IPS-NIHi7 (cell line): ENCODE measurements at regions not wholly inside any gene's neighbourhood (a gene's known extent, or its start where the extent isn't known, plus 50 kb on each side); places are given as distances from the start of the nearest gene placed in this dataset.
"Not testable (repeated sequence)": the region's sequence is repeated elsewhere in the genome, so short reads cannot be mapped to it uniquely, and the experiment has no call there.

Experiments used
- DNase-seq: peaks from one replicate; pipeline ENCODE4 v3.0.0; 2012; ENCODE audit warnings: mixed read lengths; ENCODE audit errors: extremely low spot score

- DNase-seq: no peak
These were observed 191.5 kb upstream of the CAND1 start for GRCh38 chr12:67077617-67078016.

- DNase-seq: no peak
These were observed 190.2 kb upstream of the CAND1 start for GRCh38 chr12:67078957-67079356.

GRCh38 chr12:67080637-67081036 lies 188.5 kb upstream of the CAND1 start:
- no peak for DNase-seq

GRCh38 chr12:67082221-67082620 lies 186.9 kb upstream of the CAND1 start:
- no peak for DNase-seq

GRCh38 chr12:67085699-67086098 lies 183.5 kb upstream of the CAND1 start:
- no peak for DNase-seq

- no peak for DNase-seq
These were observed 183.0 kb upstream of the CAND1 start for GRCh38 chr12:67086116-67086515.

- DNase-seq: no peak
These were observed 180.6 kb upstream of the CAND1 start for GRCh38 chr12:67088401-67089118.

- no peak for DNase-seq
These were observed 178.0 kb upstream of the CAND1 start for GRCh38 chr12:67091204-67091603.

GRCh38 chr12:67091678-67092077 lies 177.5 kb upstream of the CAND1 start:
- no peak for DNase-seq

GRCh38 chr12:67092934-67093333 lies 176.2 kb upstream of the CAND1 start:
- not testable (repeated sequence) for DNase-seq

GRCh38 chr12:67096533-67097318 lies 172.4 kb upstream of the CAND1 start:
- no peak for DNase-seq

GRCh38 chr12:67099858-67100257 lies 169.3 kb upstream of the CAND1 start:
- no peak for DNase-seq

- DNase-seq: no peak
These were observed 165.6 kb upstream of the CAND1 start for GRCh38 chr12:67103521-67103920.

GRCh38 chr12:67107235-67107634 lies 161.9 kb upstream of the CAND1 start:
- DNase-seq: no peak

- no peak for DNase-seq
These were observed 161.3 kb upstream of the CAND1 start for GRCh38 chr12:67107751-67108269.

- DNase-seq: not testable (repeated sequence)
These were observed 158.8 kb upstream of the CAND1 start for GRCh38 chr12:67110345-67110744.

GRCh38 chr12:67111182-67111581 lies 158.0 kb upstream of the CAND1 start:
- no peak for DNase-seq

- DNase-seq: no peak
These were observed 156.6 kb upstream of the CAND1 start for GRCh38 chr12:67112586-67112985.

- DNase-seq: no peak
These were observed 153.0 kb upstream of the CAND1 start for GRCh38 chr12:67116134-67116533.

- DNase-seq: no peak
These were observed 146.6 kb upstream of the CAND1 start for GRCh38 chr12:67122584-67122983.

- DNase-seq: no peak
These were observed 131.9 kb upstream of the CAND1 start for GRCh38 chr12:67137256-67137655.

GRCh38 chr12:67141296-67142018 lies 127.7 kb upstream of the CAND1 start:
- DNase-seq: peak; percentile 18
